GM19025 (cell line): ENCODE measurements at regions not wholly inside any gene's neighbourhood (a gene's known extent, or its start where the extent isn't known, plus 50 kb on each side); places are given as distances from the start of the nearest gene placed in this dataset.
A peak's percentile ranks its signal among the peaks of the same experiment; 100 is the strongest.
"Not testable (repeated sequence)": the region's sequence is repeated elsewhere in the genome, so short reads cannot be mapped to it uniquely, and the experiment has no call there.

Experiments used
- ATAC-seq: cut with Tn5 transposase; IDR thresholded peaks from one replicate; pipeline ENCODE4 v1.9.1; 2021; ENCODE audit warnings: mild to moderate bottlenecking, low read depth, moderate library complexity; ENCODE audit not compliant: unreplicated experiment

GRCh38 chr4:3377557-3377956 is 64.2 kb upstream of the HGFAC start:
- no peak for ATAC-seq

GRCh38 chr4:3380336-3380735 is 61.4 kb upstream of the HGFAC start:
- not testable (repeated sequence) for ATAC-seq

DNA sequence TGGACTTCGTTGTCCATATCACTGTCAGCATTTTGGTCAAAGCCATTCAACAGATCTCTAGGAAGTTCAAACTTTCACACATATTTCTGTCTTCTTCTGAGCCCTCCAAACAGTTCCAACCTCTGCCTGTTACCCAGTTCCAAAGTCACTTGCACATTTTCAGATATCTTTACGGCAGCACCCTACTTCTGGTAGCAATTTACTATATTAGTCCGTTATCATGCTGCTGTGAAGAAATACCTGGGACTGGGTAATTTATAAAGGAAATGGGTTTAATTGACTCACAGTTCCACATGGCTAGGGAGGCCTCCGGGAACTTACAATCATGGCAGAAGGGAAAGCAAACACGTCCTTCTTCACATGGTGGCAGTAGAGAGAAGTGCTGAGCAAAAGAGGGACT is 60.6 kb upstream of the HGFAC start:
- not testable (repeated sequence) for ATAC-seq

GRCh38 chr4:3382251-3382650 is 59.5 kb upstream of the HGFAC start:
- no peak for ATAC-seq

- ATAC-seq, result no peak
Observed at GRCh38 chr4:3384391-3384770, 57.4 kb upstream of the HGFAC start.

DNA sequence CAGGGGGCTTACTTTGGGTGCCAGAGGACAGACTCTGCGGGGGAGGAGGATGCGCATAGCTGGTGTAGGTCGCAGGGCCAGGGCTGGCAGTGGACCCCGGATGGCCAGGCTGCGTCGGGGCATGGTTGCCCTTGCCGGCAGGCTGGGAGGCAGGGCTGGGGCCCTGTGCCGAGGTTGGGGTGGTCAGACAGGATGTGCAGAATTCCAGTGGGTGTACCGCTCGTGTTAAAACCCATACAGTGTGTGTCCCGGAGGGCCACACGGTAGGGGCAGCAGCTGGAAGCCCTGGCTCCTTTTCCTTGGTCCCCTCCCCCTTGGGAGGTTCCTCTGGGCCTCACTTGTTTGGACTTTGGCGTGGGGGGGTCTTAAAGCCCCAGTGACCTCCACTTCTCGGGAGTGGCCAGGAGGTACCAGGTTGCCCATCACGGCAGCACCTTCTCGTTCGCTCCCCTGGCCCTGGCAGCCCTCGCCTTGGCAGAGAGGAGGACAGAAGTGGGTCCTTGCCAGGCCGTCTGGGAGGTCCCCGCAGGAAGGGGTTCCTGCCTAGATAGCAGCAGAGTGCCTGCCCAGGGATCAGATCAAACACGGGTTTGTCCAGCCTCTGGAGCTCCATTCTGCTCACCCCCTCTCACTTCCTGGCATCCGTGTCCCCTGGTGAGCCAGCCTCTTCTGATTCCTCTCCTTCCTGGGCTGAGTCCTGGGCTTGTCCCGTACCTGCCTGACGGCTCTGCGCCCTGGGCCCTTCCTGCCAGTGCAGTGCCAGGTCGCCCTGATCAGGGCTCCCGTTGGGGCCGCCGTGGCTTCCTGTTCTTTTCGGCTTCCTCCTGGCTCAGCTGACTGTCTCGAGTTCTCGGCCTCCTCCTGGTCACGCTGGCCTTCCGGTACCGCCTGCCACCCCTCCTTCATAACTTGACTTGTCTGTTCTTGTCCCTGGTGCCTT is 56.7 kb upstream of the HGFAC start:
- ATAC-seq, result no peak

- ATAC-seq, result no peak
Observed at GRCh38 chr4:3385711-3386420, 55.9 kb upstream of the HGFAC start.

GRCh38 chr4:3386526-3386925 is 55.2 kb upstream of the HGFAC start:
- no peak for ATAC-seq

DNA sequence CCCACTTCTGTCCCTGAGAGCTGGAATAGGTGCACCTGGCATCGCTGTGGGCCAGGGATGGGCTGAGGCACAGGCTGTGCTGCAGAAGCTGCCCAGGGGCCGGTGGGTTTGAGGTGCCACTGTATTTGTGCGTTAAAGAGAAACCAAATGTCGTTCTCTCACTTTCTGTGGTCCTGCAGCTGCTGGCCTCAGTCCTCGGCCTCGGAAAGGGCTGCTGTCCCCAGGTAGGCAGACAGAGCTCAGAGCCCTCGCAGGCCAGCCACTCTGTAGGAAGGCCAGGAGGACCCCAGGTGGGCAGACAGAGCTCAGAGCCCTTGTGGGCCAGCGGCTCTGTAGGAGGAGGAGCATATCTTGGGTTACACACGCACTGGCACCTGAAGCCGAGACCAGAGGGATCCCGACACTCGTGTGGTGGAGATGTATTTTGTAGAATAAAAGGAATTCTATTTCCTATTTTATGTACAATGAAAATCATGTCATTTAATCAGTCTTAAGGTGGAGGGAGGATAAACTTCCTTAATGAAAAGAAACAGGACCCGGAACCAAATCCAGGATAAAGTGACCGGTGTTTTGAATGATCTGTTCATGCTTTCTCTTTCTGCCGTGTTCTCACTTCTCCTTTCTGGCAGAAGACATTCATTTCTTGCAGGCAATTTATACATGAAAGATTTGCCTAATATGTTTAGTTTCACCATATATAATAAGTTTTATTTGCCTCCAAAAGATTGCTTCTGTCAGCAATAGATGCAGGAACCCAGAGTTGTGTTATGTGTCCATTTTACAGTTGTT is 54.4 kb upstream of the HGFAC start:
- ATAC-seq, result peak; percentile 42

DNA sequence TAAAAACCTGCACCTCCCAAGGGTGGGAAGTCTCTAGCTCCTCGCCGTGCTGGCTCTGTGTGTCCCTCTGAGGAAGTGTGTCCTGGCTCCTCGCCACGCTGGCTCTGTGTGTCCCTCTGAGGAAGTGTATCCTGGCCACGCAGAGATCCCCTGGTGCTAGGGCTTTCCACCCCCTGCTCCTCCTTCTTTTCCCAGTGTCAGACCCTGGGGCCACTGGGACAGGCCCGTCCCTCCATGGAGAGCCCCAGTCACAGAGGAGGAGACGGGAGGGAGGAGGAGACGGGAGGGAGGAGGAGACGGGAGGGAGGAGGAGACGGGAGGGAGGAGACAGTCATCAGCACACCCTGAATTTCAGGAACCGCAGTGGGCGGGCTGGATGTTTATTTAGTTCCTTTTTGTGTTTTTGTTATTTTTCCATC is 53.8 kb upstream of the HGFAC start:
- ATAC-seq, result peak; percentile 24

GRCh38 chr4:3388471-3389232 is 53.1 kb upstream of the HGFAC start:
- peak; percentile 51 for ATAC-seq

- ATAC-seq, result no peak
Observed at GRCh38 chr4:3389233-3390215, 52.2 kb upstream of the HGFAC start.

DNA sequence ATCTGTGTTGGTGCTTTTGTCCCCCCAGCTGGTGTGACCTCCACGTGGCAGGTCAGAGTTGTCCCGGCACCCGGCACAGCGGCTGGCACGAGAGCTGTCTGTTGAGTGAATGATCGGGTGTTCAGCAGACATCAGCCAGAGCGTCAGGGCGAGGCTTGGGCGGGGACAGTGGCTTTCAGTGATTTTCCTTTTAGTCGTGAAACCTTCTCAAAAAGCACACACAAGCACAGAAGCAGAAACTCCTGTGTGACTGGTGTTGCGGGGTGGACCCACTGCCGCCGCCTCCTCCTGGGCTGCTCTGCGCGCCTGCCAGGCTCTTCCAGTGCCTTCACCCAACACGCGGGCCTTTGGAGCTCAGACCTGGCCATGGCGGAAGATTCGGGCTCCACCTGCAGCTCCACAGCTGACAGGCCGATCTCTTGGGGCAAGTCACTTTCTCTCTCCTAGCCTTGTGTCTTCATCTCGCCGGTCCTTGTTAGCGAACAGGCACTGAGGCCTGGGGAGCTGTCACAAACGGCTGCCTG is 51.4 kb upstream of the HGFAC start:
- no peak for ATAC-seq

GRCh38 chr4:3391422-3391821 is 50.3 kb upstream of the HGFAC start:
- no peak for ATAC-seq
